HL-60 (cell line): ENCODE measurements at regions not wholly inside any gene's neighbourhood (a gene's known extent, or its start where the extent isn't known, plus 50 kb on each side); places are given as distances from the start of the nearest gene placed in this dataset.

ENCODE experiments used
- POLR2AphosphoS5 ChIP-seq: IDR thresholded peaks from 2 replicates; pipeline ENCODE4 v1.6.1; 2012; ENCODE audit warnings: low read depth
- TF ChIP-seq, protein P1 (sequence below): IDR thresholded peaks from one replicate; pipeline ENCODE4 v1.5.1; 2011; ENCODE audit warnings: low read length, control low read depth, inconsistent platforms; ENCODE audit not compliant: insufficient read depth

DNA sequence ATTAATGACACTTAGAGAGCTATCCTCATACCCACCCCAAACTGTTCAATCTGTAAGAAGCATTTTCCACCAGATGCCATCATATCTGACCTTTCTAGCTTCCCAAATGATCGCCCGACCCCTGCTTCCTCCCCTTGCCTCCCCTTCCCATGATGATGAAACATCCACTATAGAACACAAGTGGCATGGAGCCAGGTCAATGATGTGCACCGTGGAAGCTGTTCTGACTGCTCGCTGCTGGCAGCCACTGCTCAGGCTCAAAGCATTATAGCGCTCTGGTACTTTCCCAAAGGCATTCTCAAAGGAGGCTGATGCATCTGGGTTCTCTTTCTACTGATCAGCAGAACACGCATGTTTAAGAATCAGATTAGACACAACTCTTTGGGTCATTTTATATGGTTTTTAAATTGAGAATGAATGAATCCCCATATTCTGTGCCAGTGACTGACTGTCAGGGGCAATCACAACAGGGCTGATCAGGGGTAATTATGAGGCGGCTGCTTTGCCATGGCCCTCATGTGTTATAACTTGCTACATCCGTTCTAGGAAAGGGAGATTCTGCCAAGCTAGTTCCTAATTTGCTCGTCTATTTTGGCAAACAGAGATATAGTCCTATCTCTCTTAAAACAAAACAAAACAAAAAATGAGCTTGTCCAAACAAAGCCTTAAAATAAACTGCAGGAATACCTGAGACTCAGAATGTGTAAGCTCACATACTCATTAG is 343.7 kb downstream of the ENC1 start:
- TF ChIP-seq, protein P1, sequence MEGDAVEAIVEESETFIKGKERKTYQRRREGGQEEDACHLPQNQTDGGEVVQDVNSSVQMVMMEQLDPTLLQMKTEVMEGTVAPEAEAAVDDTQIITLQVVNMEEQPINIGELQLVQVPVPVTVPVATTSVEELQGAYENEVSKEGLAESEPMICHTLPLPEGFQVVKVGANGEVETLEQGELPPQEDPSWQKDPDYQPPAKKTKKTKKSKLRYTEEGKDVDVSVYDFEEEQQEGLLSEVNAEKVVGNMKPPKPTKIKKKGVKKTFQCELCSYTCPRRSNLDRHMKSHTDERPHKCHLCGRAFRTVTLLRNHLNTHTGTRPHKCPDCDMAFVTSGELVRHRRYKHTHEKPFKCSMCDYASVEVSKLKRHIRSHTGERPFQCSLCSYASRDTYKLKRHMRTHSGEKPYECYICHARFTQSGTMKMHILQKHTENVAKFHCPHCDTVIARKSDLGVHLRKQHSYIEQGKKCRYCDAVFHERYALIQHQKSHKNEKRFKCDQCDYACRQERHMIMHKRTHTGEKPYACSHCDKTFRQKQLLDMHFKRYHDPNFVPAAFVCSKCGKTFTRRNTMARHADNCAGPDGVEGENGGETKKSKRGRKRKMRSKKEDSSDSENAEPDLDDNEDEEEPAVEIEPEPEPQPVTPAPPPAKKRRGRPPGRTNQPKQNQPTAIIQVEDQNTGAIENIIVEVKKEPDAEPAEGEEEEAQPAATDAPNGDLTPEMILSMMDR, result no peak
- TF ChIP-seq POLR2AphosphoS5, result no peak
